ENCODE measurements at regions not wholly inside any gene's neighbourhood (a gene's known extent, or its start where the extent isn't known, plus 50 kb on each side); places are given as distances from the start of the nearest gene placed in this dataset.
A peak's percentile ranks its signal among the peaks of the same experiment; 100 is the strongest.

- Histone ChIP-seq H3K36me3 (ENCODE audit: control insufficient read depth, insufficient read depth, low read length) (no peaks in the 10 kb centered on the region), H3K27me3 (replicated peaks; ENCODE audit: control insufficient read depth, insufficient read depth, low read length) (no peaks in the 10 kb centered on the region), H3K4me3 (ENCODE audit: low read depth, low read length) (no peak overlapping the region), H3K9me3 (no peaks in the 10 kb centered on the region), H3K4me1 (peaks cover 15% of the 10 kb centered on the region)
- no TSS peak for BruUV-seq (replicated peaks)
- ChIA-PET POLR2A (no interaction called here), CTCF (no interaction called here)
- no peaks in the 10 kb centered on the region for H3K36me3 Mint-ChIP-seq (ENCODE audit: insufficient read depth, unreplicated experiment)
- DNase-seq = no peak
- no peaks in the 10 kb centered on the region for H3K27me3 Mint-ChIP-seq (ENCODE audit: insufficient read depth, unreplicated experiment)
- TF ChIP-seq CTCF (IDR thresholded peaks at IDR 0.05; ENCODE audit: insufficient read depth in 1 of 2, low read depth in 1 of 2, low read length in 1 of 2, severe bottlenecking in 1 of 2, unreplicated experiment in 1 of 2) = no peak
- peaks cover 14% of the 10 kb centered on the region for H3K4me1 Mint-ChIP-seq (ENCODE audit: low read depth, unreplicated experiment)
- intact Hi-C loops (cut with micrococcal nuclease; ENCODE audit: unreplicated experiment) = no loop called here
- H3K27ac Mint-ChIP-seq (ENCODE audit: unreplicated experiment) = no peak overlapping the region
- H3K9me3 Mint-ChIP-seq (ENCODE audit: unreplicated experiment) = peaks cover 13% of the 10 kb centered on the region
- no peak overlapping the region for H3K4me3 Mint-ChIP-seq (ENCODE audit: unreplicated experiment)
These were observed 313.0 kb upstream of the SLC39A10 start for GRCh38 chr2:195343942-195344530.

GRCh38 chr2:195343540-195343939 is 313.5 kb upstream of the SLC39A10 start:
- no peak for TF ChIP-seq CTCF (IDR thresholded peaks at IDR 0.05; ENCODE audit: insufficient read depth in 1 of 2, low read depth in 1 of 2, low read length in 1 of 2, severe bottlenecking in 1 of 2, unreplicated experiment in 1 of 2)
- BruUV-seq (replicated peaks) = no TSS peak
- ChIA-PET POLR2A (no interaction called here), CTCF (no interaction called here)
- Mint-ChIP-seq H3K27me3 (ENCODE audit: insufficient read depth, unreplicated experiment) (no peaks in the 10 kb centered on the region), H3K4me3 (ENCODE audit: unreplicated experiment) (no peak overlapping the region), H3K9me3 (ENCODE audit: unreplicated experiment) (peaks cover 12% of the 10 kb centered on the region), H3K4me1 (ENCODE audit: low read depth, unreplicated experiment) (peaks cover 14% of the 10 kb centered on the region), H3K36me3 (ENCODE audit: insufficient read depth, unreplicated experiment) (no peaks in the 10 kb centered on the region), H3K27ac (ENCODE audit: unreplicated experiment) (no peak overlapping the region)
- DNase-seq = no peak
- intact Hi-C loops (cut with micrococcal nuclease; ENCODE audit: unreplicated experiment) = no loop called here
- H3K4me1 ChIP-seq = peaks cover 15% of the 10 kb centered on the region
- H3K4me3 ChIP-seq (ENCODE audit: low read depth, low read length) = no peak overlapping the region
- H3K27me3 ChIP-seq (replicated peaks; ENCODE audit: control insufficient read depth, insufficient read depth, low read length) = no peaks in the 10 kb centered on the region
- H3K36me3 ChIP-seq (ENCODE audit: control insufficient read depth, insufficient read depth, low read length) = no peaks in the 10 kb centered on the region
- no peaks in the 10 kb centered on the region for H3K9me3 ChIP-seq

GRCh38 chr2:195342061-195342460 is 315.0 kb upstream of the SLC39A10 start:
- H3K36me3 Mint-ChIP-seq (ENCODE audit: insufficient read depth, unreplicated experiment) = no peaks in the 10 kb centered on the region
- Histone ChIP-seq H3K4me3 (ENCODE audit: low read depth, low read length) (no peak overlapping the region), H3K27me3 (replicated peaks; ENCODE audit: control insufficient read depth, insufficient read depth, low read length) (no peaks in the 10 kb centered on the region), H3K9me3 (no peaks in the 10 kb centered on the region), H3K4me1 (peaks cover 15% of the 10 kb centered on the region), H3K36me3 (ENCODE audit: control insufficient read depth, insufficient read depth, low read length) (no peaks in the 10 kb centered on the region)
- no TSS peak for BruUV-seq (replicated peaks)
- no peak for DNase-seq
- no peak overlapping the region for H3K27ac Mint-ChIP-seq (ENCODE audit: unreplicated experiment)
- ChIA-PET CTCF (no interaction called here), POLR2A (no interaction called here)
- H3K9me3 Mint-ChIP-seq (ENCODE audit: unreplicated experiment) = peaks cover 12% of the 10 kb centered on the region
- intact Hi-C loops (cut with micrococcal nuclease; ENCODE audit: unreplicated experiment) = no loop called here
- peak overlapping the region; percentile 29 for H3K4me3 Mint-ChIP-seq (ENCODE audit: unreplicated experiment)
- H3K27me3 Mint-ChIP-seq (ENCODE audit: insufficient read depth, unreplicated experiment) = no peaks in the 10 kb centered on the region
- no peak for TF ChIP-seq CTCF (IDR thresholded peaks at IDR 0.05; ENCODE audit: insufficient read depth in 1 of 2, low read depth in 1 of 2, low read length in 1 of 2, severe bottlenecking in 1 of 2, unreplicated experiment in 1 of 2)
- H3K4me1 Mint-ChIP-seq (ENCODE audit: low read depth, unreplicated experiment) = peaks cover 14% of the 10 kb centered on the region
